Fibroblast of pulmonary artery (primary cell): ENCODE measurements at regions not wholly inside any gene's neighbourhood (a gene's known extent, or its start where the extent isn't known, plus 50 kb on each side); places are given as distances from the start of the nearest gene placed in this dataset.

ENCODE experiments used
- DNase-seq: peaks from one replicate; pipeline ENCODE4 v3.0.0-alpha.2; 2010; ENCODE audit warnings: low read depth
- H3K4me3 ChIP-seq: replicated peaks from 2 replicates; pipeline ENCODE4 v1.5.1; 2011; ENCODE audit warnings: low read depth, mild to moderate bottlenecking, control low read depth, low read length, moderate library complexity
- CTCF ChIP-seq: IDR thresholded peaks from 2 replicates; pipeline ENCODE4 v1.5.1; 2011; ENCODE audit warnings: mild to moderate bottlenecking, control low read depth, low read length, inconsistent platforms; ENCODE audit errors: missing control alignments

- TF ChIP-seq CTCF: peak; percentile 22
- H3K4me3 ChIP-seq: no peak overlapping the region
- DNase-seq: peak; percentile 23
Measured at GRCh38 chr5:111857623-111858022, 100.6 kb upstream of the NREP start.

GRCh38 chr5:111856876-111857466 is 100.0 kb upstream of the NREP start:
- peak; percentile 20 for DNase-seq
- no peak for TF ChIP-seq CTCF
- no peak overlapping the region for H3K4me3 ChIP-seq

- TF ChIP-seq CTCF: no peak
- H3K4me3 ChIP-seq: no peak overlapping the region
- no peak for DNase-seq
Measured at GRCh38 chr5:111855356-111855755, 98.4 kb upstream of the NREP start.

GRCh38 chr5:111854186-111854585 is 97.2 kb upstream of the NREP start:
- no peak overlapping the region for H3K4me3 ChIP-seq
- no peak for DNase-seq
- no peak for TF ChIP-seq CTCF

GRCh38 chr5:111853748-111854147 is 96.8 kb upstream of the NREP start:
- no peak overlapping the region for H3K4me3 ChIP-seq
- DNase-seq: peak; percentile 28
- TF ChIP-seq CTCF: no peak

GRCh38 chr5:111851631-111852548 is 94.9 kb upstream of the NREP start:
- no peak for TF ChIP-seq CTCF
- DNase-seq: no peak
- H3K4me3 ChIP-seq: no peak overlapping the region
